HepG2 (cell line): ENCODE measurements at regions not wholly inside any gene's neighbourhood (a gene's known extent, or its start where the extent isn't known, plus 50 kb on each side); places are given as distances from the start of the nearest gene placed in this dataset.

ENCODE experiments used
- ATAC-seq: fragments of 200-7000 bp; cut with Tn5 transposase; 3 replicates; pipeline ENCODE4 v1.9.1; 2020; ENCODE audit warnings: mild to moderate bottlenecking, moderate library complexity
- BruUV-seq: library from RNA; stranded (reverse); fragments of 400-500 nt; replicated peaks from 2 replicates; lab custom pipeline; 2021; lab: Mats Ljungman, UMichigan
- CTCF ChIA-PET: fragments of 300-600 bp; formaldehyde crosslinking; extraction: SDS; loops from one replicate; lab custom pipeline; 2021; ENCODE audit warnings: low total read pairs, inconsistent platforms, low intra/inter-chr PET ratio; lab: Yijun Ruan, JAX
- POLR2A ChIA-PET: fragments of 350-600 bp; sonication (Branson Sonifier 250); formaldehyde crosslinking; loops from one replicate; lab custom pipeline; 2020; ENCODE audit warnings: antibody characterized with exemption, inconsistent platforms; lab: Yijun Ruan, JAX
- DNase-seq: peaks from one replicate; pipeline ENCODE4 v3.0.0-alpha.2; 2015; ENCODE audit warnings: low spot score
- FAIRE-seq: peaks from 3 replicates; lab custom pipeline; 2011; peaks lifted over from hg19 to GRCh38; lab: Jason Lieb, UNC
- H2AFZ ChIP-seq: one replicate; pipeline ENCODE4 v1.6.1; 2011; ENCODE audit warnings: low read length, inconsistent platforms
- H3K27ac ChIP-seq: fragments of 300-600 bp; 3 replicates; pipeline ENCODE4 v1.8.0; 2011; ENCODE audit warnings: mixed run types, mild to moderate bottlenecking, mixed read lengths, low read length, inconsistent platforms; ENCODE audit not compliant: insufficient read depth; ENCODE audit errors: extremely low read length
- H3K27me3 ChIP-seq, 2 experiments: fragments of 200-600 bp in 1 of 2; 2 replicates in 1 of 2; 3 replicates in 1 of 2; pipeline versions ENCODE4 v1.6.0 to v1.8.0; 2011; ENCODE audit warnings: low read length in 2 of 2, mild to moderate bottlenecking in 2 of 2, moderate library complexity in 2 of 2, inconsistent platforms in 1 of 2; ENCODE audit not compliant: insufficient read depth in 2 of 2, control insufficient read depth in 1 of 2
- H3K36me3 ChIP-seq, 2 experiments: fragments of 200-600 bp in 1 of 2; replicated peaks in 1 of 2; 2 replicates in 1 of 2; 3 replicates in 1 of 2; pipeline versions ENCODE4 v1.5.1 to v1.8.0; 2011; ENCODE audit warnings: low read length in 2 of 2, inconsistent platforms in 1 of 2; ENCODE audit not compliant: insufficient read depth in 2 of 2, control insufficient read depth in 1 of 2
- H3K4me1 ChIP-seq: 2 replicates; pipeline ENCODE4 v1.5.1; 2012; ENCODE audit warnings: low read length, inconsistent platforms; ENCODE audit not compliant: insufficient read depth
- H3K4me2 ChIP-seq: 2 replicates; pipeline ENCODE4 v1.6.0; 2011; ENCODE audit warnings: low read depth, low read length, inconsistent platforms
- H3K4me3 ChIP-seq, 3 experiments: fragments of 200-600 bp in 1 of 3; sonication (generic), shearing (Covaris generic) in 1 of 3; replicated peaks in 1 of 3; 2 replicates each; pipeline ENCODE4 v1.5.1; 2011 to 2016; ENCODE audit warnings: low read length in 3 of 3, inconsistent platforms in 2 of 3, low read depth in 2 of 3, mild to moderate bottlenecking in 2 of 3, control low read depth in 1 of 3, mixed read lengths in 1 of 3; ENCODE audit not compliant: insufficient read depth in 1 of 3
- H3K79me2 ChIP-seq: one replicate; pipeline ENCODE4 v1.6.1; 2011; ENCODE audit warnings: low read length, inconsistent platforms; ENCODE audit not compliant: insufficient read depth
- H3K9ac ChIP-seq: 2 replicates; pipeline ENCODE4 v1.6.0; 2011; ENCODE audit warnings: mild to moderate bottlenecking, low read depth, low read length, inconsistent platforms; ENCODE audit not compliant: insufficient read depth
- H3K9me3 ChIP-seq: 2 replicates; pipeline ENCODE4 v1.5.1; 2012; ENCODE audit warnings: mild to moderate bottlenecking, low read length
- H4K20me1 ChIP-seq: 2 replicates; pipeline ENCODE4 v1.6.0; 2011; ENCODE audit warnings: inconsistent platforms, mild to moderate bottlenecking, low read length, moderate library complexity; ENCODE audit not compliant: insufficient read depth
- AHDC1 ChIP-seq: sonication (generic); formaldehyde crosslinking; IDR thresholded peaks from 2 replicates; pipeline ENCODE4 v1.5.1; 2020; ENCODE audit warnings: mild to moderate bottlenecking, missing genetic modification reagents, borderline replicate concordance
- CCDC6 ChIP-seq: sonication (generic); formaldehyde crosslinking; IDR thresholded peaks from 2 replicates; pipeline ENCODE4 v1.8.1; 2022; ENCODE audit warnings: mild to moderate bottlenecking, missing genetic modification reagents, moderate library complexity
- CREB1 ChIP-seq, 2 experiments: fragments of 450-650 bp in 1 of 2; IDR thresholded peaks; 2 replicates each; pipeline ENCODE4 v1.6.1; 2016 to 2017; ENCODE audit warnings: control low read depth in 1 of 2, mild to moderate bottlenecking in 1 of 2, missing compliant biosample characterization in 1 of 2, missing genetic modification characterization in 1 of 2
- JDP2 ChIP-seq: sonication (generic); formaldehyde crosslinking; IDR thresholded peaks from 2 replicates; pipeline ENCODE4 v1.8.1; 2022; ENCODE audit warnings: missing genetic modification reagents, borderline replicate concordance
- KDM5B ChIP-seq: sonication (generic); formaldehyde crosslinking; IDR thresholded peaks from 2 replicates; pipeline ENCODE4 v1.4.0; 2020; ENCODE audit warnings: missing genetic modification reagents, mild to moderate bottlenecking, borderline replicate concordance
- MLX ChIP-seq: IDR thresholded peaks from 2 replicates; pipeline ENCODE4 v1.6.1; 2016
- NFE2 ChIP-seq: sonication (generic); formaldehyde crosslinking; IDR thresholded peaks from 2 replicates; pipeline ENCODE4 v1.4.0; 2020; ENCODE audit warnings: missing genetic modification reagents
- NPAS2 ChIP-seq: sonication (generic); formaldehyde crosslinking; IDR thresholded peaks from 2 replicates; pipeline ENCODE4 v1.8.0; 2022; ENCODE audit warnings: mild to moderate bottlenecking, missing genetic modification reagents, borderline replicate concordance
- ZNF160 ChIP-seq: sonication (generic); formaldehyde crosslinking; IDR thresholded peaks from 2 replicates; pipeline ENCODE4 v1.8.0; 2022; ENCODE audit warnings: mild to moderate bottlenecking, inconsistent platforms, missing genetic modification reagents
- WGBS: methylation state at CpG from one replicate; pipeline ENCODE4 v1.1.6; 2017; ENCODE audit warnings: low lambda C conversion rate; 5-methylcytosine and 5-hydroxymethylcytosine counted together
- in situ Hi-C: cut with HindIII; loops from 2 replicates; pipeline ENCODE4 v1.10.0; 2017; ENCODE audit warnings: low pct_unique_long_range_greater_than_20kb; ENCODE audit not compliant: extremely low pct_ligation_motif_present
- intact Hi-C: fragments of 100-400 bp; cut with micrococcal nuclease; formaldehyde crosslinking; loops from one replicate; pipeline ENCODE4 v1.10.0; 2022; ENCODE audit not compliant: unreplicated experiment
- TF ChIP-seq, protein P1 (sequence below), 2 experiments: fragments of 450-650 bp in 1 of 2; sonication (generic) in 1 of 2; formaldehyde crosslinking; IDR thresholded peaks; 2 replicates each; pipeline versions ENCODE4 v1.5.0 to v1.8.0; 2020 to 2022; ENCODE audit warnings: mild to moderate bottlenecking in 1 of 2, missing genetic modification reagents in 1 of 2

DNA sequence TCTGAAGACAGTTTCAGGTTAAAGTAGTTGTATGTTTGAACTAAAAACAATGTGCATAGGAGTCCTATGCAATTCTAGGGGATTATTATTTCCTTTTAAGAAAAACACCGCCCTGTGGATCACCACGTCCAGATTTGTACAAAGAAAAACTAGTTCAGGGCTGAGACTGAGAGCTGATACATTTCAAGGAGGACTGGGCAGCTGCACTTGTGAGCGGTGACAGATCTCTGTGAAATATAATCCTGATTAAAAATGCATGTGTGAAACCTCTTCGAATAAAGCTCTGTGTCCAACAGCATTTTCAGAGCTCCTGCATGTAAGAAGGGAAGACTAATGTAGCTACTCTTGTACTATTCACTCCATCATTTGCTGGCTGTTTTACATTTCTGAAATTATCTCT is 365.8 kb upstream of the PITX2 start (continued):
- no peak for TF ChIP-seq ZNF160

DNA sequence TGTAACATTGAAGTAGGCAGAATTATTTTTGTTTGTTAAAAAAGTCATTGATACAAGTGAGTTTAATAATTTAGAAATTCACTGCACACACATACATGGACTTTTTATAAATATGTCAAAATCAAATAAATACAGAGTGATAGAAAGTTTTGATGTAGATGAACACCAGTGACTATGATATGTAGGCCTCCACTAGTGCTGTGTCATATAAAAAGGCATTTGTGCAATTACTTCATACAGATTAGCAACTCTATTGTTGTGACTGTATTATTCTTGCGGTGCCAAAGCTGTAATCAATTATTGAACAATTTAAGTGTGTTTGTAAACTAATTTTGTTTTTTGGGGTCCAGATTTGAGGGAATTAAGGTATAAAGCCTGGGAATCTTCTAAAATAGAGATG is 366.2 kb upstream of the PITX2 start:
- BruUV-seq = no TSS peak
- H3K4me1 ChIP-seq = no peaks in the 10 kb centered on the region
- intact Hi-C loops = no loop called here
- H2AFZ ChIP-seq = no peak overlapping the region
- 96% methylated on average over 1 of the region's 1 CpG for WGBS
- H3K27me3 ChIP-seq = no peaks in the 10 kb centered on the region
- no peaks in the 10 kb centered on the region for H4K20me1 ChIP-seq
- ATAC-seq = no peak
- TF ChIP-seq NPAS2 = no peak
- TF ChIP-seq, all 625 proteins: peak for 0
- H3K4me3 ChIP-seq = no peak overlapping the region
- H3K36me3 ChIP-seq = no peaks in the 10 kb centered on the region; a peak in 1 of 5 replicates
- H3K9ac ChIP-seq = no peak overlapping the region
- no peak for DNase-seq
- FAIRE-seq = no peak
- H3K9me3 ChIP-seq = no peaks in the 10 kb centered on the region
- in situ Hi-C loops = no loop called here
- ChIA-PET POLR2A (no interaction called here), CTCF (no interaction called here)
- H3K4me2 ChIP-seq = no peak overlapping the region
- H3K27ac ChIP-seq = no peak overlapping the region
- H3K79me2 ChIP-seq = no peaks in the 10 kb centered on the region

DNA sequence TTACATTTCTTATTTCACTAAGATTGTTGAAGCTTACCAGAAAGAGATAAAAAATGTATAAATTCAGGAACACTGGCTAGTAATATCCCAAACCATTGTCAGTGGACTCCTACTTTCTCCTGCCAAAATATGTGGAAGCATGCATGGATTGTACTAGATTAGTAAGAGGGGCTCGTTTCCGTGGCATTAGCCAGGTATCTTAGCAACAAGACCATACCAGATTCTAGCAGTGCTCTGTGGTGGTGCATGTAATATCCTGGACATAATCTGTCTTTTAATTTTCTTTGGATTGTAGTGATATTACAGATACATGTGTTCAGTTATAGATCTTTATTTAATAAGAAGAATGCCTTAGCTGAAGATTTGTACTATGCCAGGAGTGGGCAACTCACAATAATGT is 371.9 kb upstream of the PITX2 start:
- DNase-seq = no peak
- intact Hi-C loops = no loop called here
- no peak for TF ChIP-seq CREB1 (IDR thresholded peaks at IDR 0.05)
- TF ChIP-seq CREB1 (CRISPR knock-in tag; IDR thresholded peaks at IDR 0.05) = no peak
- TF ChIP-seq, protein P1, sequence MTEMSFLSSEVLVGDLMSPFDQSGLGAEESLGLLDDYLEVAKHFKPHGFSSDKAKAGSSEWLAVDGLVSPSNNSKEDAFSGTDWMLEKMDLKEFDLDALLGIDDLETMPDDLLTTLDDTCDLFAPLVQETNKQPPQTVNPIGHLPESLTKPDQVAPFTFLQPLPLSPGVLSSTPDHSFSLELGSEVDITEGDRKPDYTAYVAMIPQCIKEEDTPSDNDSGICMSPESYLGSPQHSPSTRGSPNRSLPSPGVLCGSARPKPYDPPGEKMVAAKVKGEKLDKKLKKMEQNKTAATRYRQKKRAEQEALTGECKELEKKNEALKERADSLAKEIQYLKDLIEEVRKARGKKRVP (CRISPR knock-in tag; IDR thresholded peaks at IDR 0.05) = no peak
- no peak for TF ChIP-seq KDM5B (CRISPR knock-in tag)
- TF ChIP-seq NFE2 = no peak
- TF ChIP-seq CCDC6 (CRISPR knock-in tag) = no peak
- TF ChIP-seq JDP2 (CRISPR knock-in tag) = no peak
- TF ChIP-seq AHDC1 (CRISPR knock-in tag) = no peak
- TF ChIP-seq MLX (CRISPR knock-in tag) = no peak

More for the DNA sequence above, 371.9 kb upstream of the PITX2 start:
- Histone ChIP-seq H3K4me1 (no peaks in the 10 kb centered on the region), H3K79me2 (no peaks in the 10 kb centered on the region), H3K9me3 (no peaks in the 10 kb centered on the region), H4K20me1 (no peaks in the 10 kb centered on the region), H2AFZ (no peak overlapping the region), H3K4me3 (no peak overlapping the region), H3K27me3 (no peaks in the 10 kb centered on the region; a peak in 1 of 5 replicates), H3K4me2 (no peak overlapping the region), H3K9ac (no peak overlapping the region), H3K36me3 (no peaks in the 10 kb centered on the region), H3K27ac (no peak overlapping the region)
- CTCF ChIA-PET = no interaction called here
- no TSS peak for BruUV-seq
- in situ Hi-C loops = no loop called here
- no peak for ATAC-seq
- FAIRE-seq = no peak
- 0% methylated on average over 2 of the region's 2 CpGs for WGBS
- POLR2A ChIA-PET = no interaction called here
